HL-60 (cell line): ENCODE measurements at regions not wholly inside any gene's neighbourhood (a gene's known extent, or its start where the extent isn't known, plus 50 kb on each side); places are given as distances from the start of the nearest gene placed in this dataset.

Source experiments
- DNase-seq, 2 experiments: peaks; one replicate each; pipeline ENCODE4 v3.0.0-alpha.2; 2010 to 2020; ENCODE audit warnings: low read depth in 1 of 2, low spot score in 1 of 2
- H3K27ac ChIP-seq: fragments of 250-450 bp; sonication (Bioruptor Pico); replicated peaks from 2 replicates; pipeline ENCODE4 v1.5.1; 2020; ENCODE audit warnings: mild to moderate bottlenecking, moderate library complexity
- H3K27me3 ChIP-seq: fragments of 250-450 bp; sonication (Bioruptor Pico); 2 replicates; pipeline ENCODE4 v1.5.1; 2021; ENCODE audit warnings: mild to moderate bottlenecking, moderate library complexity; ENCODE audit not compliant: insufficient read depth, poor library complexity, severe bottlenecking
- H3K4me3 ChIP-seq: replicated peaks from 2 replicates; pipeline ENCODE4 v1.5.1; 2011; ENCODE audit warnings: mild to moderate bottlenecking, control low read depth, low read length; ENCODE audit not compliant: insufficient read depth
- CTCF ChIP-seq: IDR thresholded peaks from one replicate; pipeline ENCODE4 v1.5.1; 2011; ENCODE audit warnings: low read length, control low read depth, inconsistent platforms; ENCODE audit not compliant: insufficient read depth
- GABPA ChIP-seq: IDR thresholded peaks from 2 replicates; pipeline ENCODE4 v1.6.1; 2012; ENCODE audit warnings: low read depth
- POLR2AphosphoS5 ChIP-seq: IDR thresholded peaks from 2 replicates; pipeline ENCODE4 v1.6.1; 2012; ENCODE audit warnings: low read depth
- REST ChIP-seq: IDR thresholded peaks from 2 replicates; pipeline ENCODE4 v1.6.1; 2012; ENCODE audit warnings: low read depth; ENCODE audit not compliant: insufficient replicate concordance
- SPI1 ChIP-seq: IDR thresholded peaks from 2 replicates; pipeline ENCODE4 v1.6.1; 2012; ENCODE audit warnings: low read depth, mild to moderate bottlenecking, borderline replicate concordance

- H3K4me3 ChIP-seq: no peak overlapping the region
- no peaks in the 10 kb centered on the region for H3K27me3 ChIP-seq
- DNase-seq: no peak
- TF ChIP-seq CTCF: no peak
- no peak for TF ChIP-seq REST
- no peak for TF ChIP-seq GABPA
- TF ChIP-seq SPI1: no peak
- no peak for TF ChIP-seq POLR2AphosphoS5
- H3K27ac ChIP-seq: no peak overlapping the region
These were observed 316.1 kb upstream of the PRDM1 start for GRCh38 chr6:105769987-105770386.

- H3K27ac ChIP-seq: no peak overlapping the region
- H3K4me3 ChIP-seq: no peak overlapping the region
- no peaks in the 10 kb centered on the region for H3K27me3 ChIP-seq
- DNase-seq: no peak
- TF ChIP-seq CTCF: no peak
- no peak for TF ChIP-seq POLR2AphosphoS5
These were observed 316.9 kb upstream of the PRDM1 start for GRCh38 chr6:105769197-105769596.

GRCh38 chr6:105767541-105767940 is 318.6 kb upstream of the PRDM1 start:
- Histone ChIP-seq H3K27me3 (no peaks in the 10 kb centered on the region), H3K27ac (no peak overlapping the region), H3K4me3 (no peak overlapping the region)
- TF ChIP-seq SPI1 (no peak), REST (no peak), CTCF (no peak), POLR2AphosphoS5 (no peak), GABPA (no peak)
- no peak for DNase-seq

GRCh38 chr6:105765239-105765638 is 320.9 kb upstream of the PRDM1 start:
- no peak overlapping the region for H3K27ac ChIP-seq
- DNase-seq: no peak
- TF ChIP-seq SPI1 (no peak), REST (no peak), CTCF (no peak), POLR2AphosphoS5 (no peak), GABPA (no peak)
- H3K27me3 ChIP-seq: no peaks in the 10 kb centered on the region
- no peak overlapping the region for H3K4me3 ChIP-seq
